ENCODE measurements at regions not wholly inside any gene's neighbourhood (a gene's known extent, or its start where the extent isn't known, plus 50 kb on each side); places are given as distances from the start of the nearest gene placed in this dataset.
"Not testable (repeated sequence)": the region's sequence is repeated elsewhere in the genome, so short reads cannot be mapped to it uniquely, and the experiment has no call there.

GRCh38 chr2:209300766-209301165 lies 123.1 kb upstream of the MAP2 start:
- DNase-seq (ENCODE audit: low spot score), result not testable (repeated sequence)

- no peak for DNase-seq (ENCODE audit: low spot score)
Measured at GRCh38 chr2:209305026-209305425, 118.8 kb upstream of the MAP2 start.

GRCh38 chr2:209305746-209306196 lies 118.1 kb upstream of the MAP2 start:
- DNase-seq (ENCODE audit: low spot score), result no peak

GRCh38 chr2:209307161-209308001 lies 116.5 kb upstream of the MAP2 start:
- no peak for DNase-seq (ENCODE audit: low spot score)

- DNase-seq (ENCODE audit: low spot score), result no peak
Measured at GRCh38 chr2:209308415-209308814, 115.4 kb upstream of the MAP2 start.

- DNase-seq (ENCODE audit: low spot score), result no peak
Measured at GRCh38 chr2:209311948-209312347, 111.9 kb upstream of the MAP2 start.

- not testable (repeated sequence) for DNase-seq (ENCODE audit: low spot score)
Measured at GRCh38 chr2:209312450-209312849, 111.4 kb upstream of the MAP2 start.

GRCh38 chr2:209314653-209315052 lies 109.2 kb upstream of the MAP2 start:
- no peak for DNase-seq (ENCODE audit: low spot score)

GRCh38 chr2:209316141-209316540 lies 107.7 kb upstream of the MAP2 start:
- DNase-seq (ENCODE audit: low spot score), result no peak

GRCh38 chr2:209321076-209321475 lies 102.8 kb upstream of the MAP2 start:
- no peak for DNase-seq (ENCODE audit: low spot score)

GRCh38 chr2:209321581-209321980 lies 102.3 kb upstream of the MAP2 start:
- no peak for DNase-seq (ENCODE audit: low spot score)

- no peak for DNase-seq (ENCODE audit: low spot score)
Measured at GRCh38 chr2:209322041-209322440, 101.8 kb upstream of the MAP2 start.

- DNase-seq (ENCODE audit: low spot score), result no peak
Measured at GRCh38 chr2:209322905-209323512, 100.8 kb upstream of the MAP2 start.

- no peak for DNase-seq (ENCODE audit: low spot score)
Measured at GRCh38 chr2:209323738-209324137, 100.1 kb upstream of the MAP2 start.

GRCh38 chr2:209324281-209324680 lies 99.6 kb upstream of the MAP2 start:
- DNase-seq (ENCODE audit: low spot score), result no peak

- DNase-seq (ENCODE audit: low spot score), result peak; percentile 8
Measured at GRCh38 chr2:209331291-209331844, 92.5 kb upstream of the MAP2 start.

- DNase-seq (ENCODE audit: low spot score), result peak; percentile 17
Measured at GRCh38 chr2:209334188-209335017, 89.4 kb upstream of the MAP2 start.

- no peak for DNase-seq (ENCODE audit: low spot score)
Measured at GRCh38 chr2:209340522-209340921, 83.3 kb upstream of the MAP2 start.

GRCh38 chr2:209344349-209344748 lies 79.5 kb upstream of the MAP2 start:
- DNase-seq (ENCODE audit: low spot score), result no peak

GRCh38 chr2:209348433-209348832 lies 75.4 kb upstream of the MAP2 start:
- no peak for DNase-seq (ENCODE audit: low spot score)

GRCh38 chr2:209351636-209352035 lies 72.2 kb upstream of the MAP2 start:
- DNase-seq (ENCODE audit: low spot score), result no peak

- no peak for DNase-seq (ENCODE audit: low spot score)
Measured at GRCh38 chr2:209358992-209359391, 64.9 kb upstream of the MAP2 start.

Data from hepatic stellate cell (primary cell).